Endothelial cell of umbilical vein (primary cell): ENCODE measurements at regions not wholly inside any gene's neighbourhood (a gene's known extent, or its start where the extent isn't known, plus 50 kb on each side); places are given as distances from the start of the nearest gene placed in this dataset.

Experiments
- BruUV-seq: library from RNA; stranded (reverse); fragments of 400-500 nt; replicated peaks from 2 replicates; lab custom pipeline; 2021; lab: Mats Ljungman, UMichigan
- CTCF ChIA-PET: fragments of 300-600, 350-600 bp; sonication (Branson Sonifier 250); formaldehyde crosslinking; loops from one replicate; lab custom pipeline; 2021; ENCODE audit warnings: antibody characterized with exemption, inconsistent platforms; lab: Charles Lee
- POLR2A ChIA-PET: fragments of 300-600, 350-600 bp; sonication (Branson Sonifier 250); formaldehyde crosslinking; loops from one replicate; lab custom pipeline; 2021; ENCODE audit warnings: antibody characterized with exemption, inconsistent platforms; lab: Charles Lee
- DNase-seq: peaks from one replicate; pipeline ENCODE4 v3.0.0-alpha.2; 2011; ENCODE audit warnings: low read depth, low spot score
- FAIRE-seq: peaks from 2 replicates; lab custom pipeline; 2011; peaks lifted over from hg19 to GRCh38; lab: Jason Lieb, UNC
- H2AFZ ChIP-seq: 2 replicates; pipeline ENCODE4 v1.6.0; 2012; ENCODE audit warnings: low read depth, low read length, control low read depth, inconsistent platforms
- H3K27ac ChIP-seq: 2 replicates; pipeline ENCODE4 v1.5.1; 2011; ENCODE audit warnings: low read depth, mild to moderate bottlenecking, control low read depth, low read length, moderate library complexity; ENCODE audit not compliant: insufficient read depth
- H3K27me3 ChIP-seq, 2 experiments: 2 replicates each; pipeline versions ENCODE4 v1.6.0 to v1.6.1; 2011; ENCODE audit warnings: low read length in 2 of 2, mixed read lengths in 1 of 2; ENCODE audit not compliant: control insufficient read depth in 2 of 2, insufficient read depth in 2 of 2
- H3K36me3 ChIP-seq, 2 experiments: 2 replicates in 1 of 2; 3 replicates in 1 of 2; pipeline ENCODE4 v1.5.1; 2011; ENCODE audit warnings: low read length in 2 of 2, mild to moderate bottlenecking in 1 of 2, moderate library complexity in 1 of 2; ENCODE audit not compliant: control insufficient read depth in 2 of 2, insufficient read depth in 2 of 2; ENCODE audit errors: extremely low read depth in 1 of 2
- H3K4me1 ChIP-seq: 3 replicates; pipeline ENCODE4 v1.5.1; 2011; ENCODE audit warnings: mild to moderate bottlenecking, low read length; ENCODE audit not compliant: control insufficient read depth, insufficient read depth; ENCODE audit errors: extremely low read depth
- H3K4me2 ChIP-seq: 2 replicates; pipeline ENCODE4 v1.6.1; 2011; ENCODE audit warnings: low read length, control low read depth, mixed read lengths; ENCODE audit not compliant: insufficient read depth
- H3K4me3 ChIP-seq, 3 experiments: fragments of 200-600 bp in 1 of 3; sonication (generic), shearing (Covaris generic) in 1 of 3; replicated peaks in 1 of 3; 2 replicates each; pipeline ENCODE4 v1.5.1; 2011 to 2016; ENCODE audit warnings: control low read depth in 3 of 3, low read length in 3 of 3, mild to moderate bottlenecking in 2 of 3, inconsistent platforms in 1 of 3, low read depth in 1 of 3, moderate library complexity in 1 of 3; ENCODE audit not compliant: insufficient read depth in 1 of 3
- H3K79me2 ChIP-seq: 2 replicates; pipeline ENCODE4 v1.6.0; 2012; ENCODE audit warnings: low read length, inconsistent platforms; ENCODE audit not compliant: control insufficient read depth, insufficient read depth
- H3K9ac ChIP-seq: replicated peaks from 2 replicates; pipeline ENCODE3; 2011; ENCODE audit warnings: low read length, control low read depth; ENCODE audit not compliant: insufficient read depth; ENCODE audit errors: extremely low read depth
- H3K9me1 ChIP-seq: replicated peaks from 3 replicates; pipeline ENCODE4 v1.6.0; 2011; ENCODE audit warnings: mild to moderate bottlenecking, low read length; ENCODE audit not compliant: control insufficient read depth, insufficient read depth; ENCODE audit errors: extremely low read depth
- H3K9me3 ChIP-seq: replicated peaks from 2 replicates; pipeline ENCODE4 v1.5.1; 2012; ENCODE audit warnings: low read length, inconsistent platforms; ENCODE audit not compliant: control insufficient read depth, insufficient read depth
- H4K20me1 ChIP-seq: replicated peaks from 2 replicates; pipeline ENCODE3; 2011; ENCODE audit warnings: mild to moderate bottlenecking, low read length; ENCODE audit not compliant: control insufficient read depth, insufficient read depth; ENCODE audit errors: extremely low read depth
- CTCF ChIP-seq, 2 donors: IDR thresholded peaks; 1 replicate in 1 of 2; 2 replicates in 1 of 2; pipeline ENCODE4 v1.5.1; 2011; ENCODE audit warnings: low read length in 2 of 2, mild to moderate bottlenecking in 2 of 2, moderate library complexity in 2 of 2, control low read depth in 1 of 2, inconsistent platforms in 1 of 2, low read depth in 1 of 2; ENCODE audit not compliant: insufficient read depth in 1 of 2; ENCODE audit errors: extremely low read depth in 1 of 2
- EZH2 ChIP-seq: IDR thresholded peaks from 2 replicates; pipeline ENCODE4 v1.6.1; 2012; ENCODE audit warnings: borderline replicate concordance, low read depth, mild to moderate bottlenecking, moderate library complexity, low read length, inconsistent platforms; ENCODE audit not compliant: severe bottlenecking
- FOS ChIP-seq: IDR thresholded peaks from 2 replicates; pipeline ENCODE4 v1.6.1; 2011; ENCODE audit warnings: mild to moderate bottlenecking, low read length, moderate library complexity, borderline replicate concordance; ENCODE audit not compliant: insufficient read depth
- GATA2 ChIP-seq: IDR thresholded peaks from 2 replicates; pipeline ENCODE4 v1.7.0; 2011; ENCODE audit warnings: low read depth, mild to moderate bottlenecking, moderate library complexity, mixed read lengths, low read length; ENCODE audit not compliant: insufficient read length, insufficient read depth
- JUN ChIP-seq: IDR thresholded peaks from 2 replicates; pipeline ENCODE4 v1.6.1; 2011; ENCODE audit warnings: borderline replicate concordance, low read depth; ENCODE audit not compliant: insufficient read length, insufficient read depth
- MYC ChIP-seq: IDR thresholded peaks from one replicate; pipeline ENCODE4 v1.6.1; 2011; ENCODE audit warnings: mild to moderate bottlenecking, low read depth, low read length
- POLR2A ChIP-seq: IDR thresholded peaks from 2 replicates; pipeline ENCODE4 v1.6.1; 2012; ENCODE audit warnings: low read depth, mild to moderate bottlenecking, control low read depth, low read length
- POLR2AphosphoS5 ChIP-seq: IDR thresholded peaks from 2 replicates; pipeline ENCODE4 v1.6.1; 2012; ENCODE audit warnings: low read depth, mild to moderate bottlenecking, control low read depth, low read length, moderate library complexity; ENCODE audit not compliant: insufficient read depth
- dilution Hi-C: fragments of 300-500 bp; cut with MboI; formaldehyde crosslinking; loops from one replicate; pipeline ENCODE4 v1.15.0; 2019; ENCODE audit warnings: low sequenced_read_pairs; ENCODE audit not compliant: extremely low pct_ligation_motif_present
- intact Hi-C: fragments of 100-400 bp; cut with micrococcal nuclease; formaldehyde crosslinking; loops from one replicate; pipeline ENCODE4 v1.10.0; 2022
- TF ChIP-seq, protein P1 (sequence below): IDR thresholded peaks from 2 replicates; pipeline ENCODE4 v1.6.1; 2011; ENCODE audit not compliant: insufficient read depth, insufficient read length

GRCh38 chr3:20324664-20325478, 138.9 kb upstream of the SGO1 start:
- H3K9me1 ChIP-seq = no peaks in the 10 kb centered on the region
- H3K4me1 ChIP-seq = no peaks in the 10 kb centered on the region
- no peak overlapping the region for H3K27ac ChIP-seq
- peaks cover 0 to 2% of the 10 kb centered on the region in 2 experiments for H3K27me3 ChIP-seq
- no peak overlapping the region for H3K4me2 ChIP-seq
- no peaks in the 10 kb centered on the region for H3K9me3 ChIP-seq
- no peaks in the 10 kb centered on the region for H3K79me2 ChIP-seq
- no peak overlapping the region for H3K4me3 ChIP-seq
- H3K9ac ChIP-seq = no peak overlapping the region
- ChIA-PET CTCF (no interaction called here), POLR2A (no interaction called here)
- dilution Hi-C loops (no loop called here), intact Hi-C loops (no loop called here)
- H4K20me1 ChIP-seq = no peaks in the 10 kb centered on the region
- TF ChIP-seq FOS = no peak
- no peak for TF ChIP-seq MYC
- no peak for TF ChIP-seq JUN
- no peak for TF ChIP-seq GATA2
- TF ChIP-seq CTCF (IDR thresholded peaks at IDR 0.05; ENCODE audit: extremely low read depth in 1 of 2, insufficient read depth in 1 of 2, low read depth in 1 of 2, low read length in 2 of 2) = no peak
- TF ChIP-seq POLR2A = no peak
- no peak for TF ChIP-seq POLR2AphosphoS5
- TF ChIP-seq, protein P1, sequence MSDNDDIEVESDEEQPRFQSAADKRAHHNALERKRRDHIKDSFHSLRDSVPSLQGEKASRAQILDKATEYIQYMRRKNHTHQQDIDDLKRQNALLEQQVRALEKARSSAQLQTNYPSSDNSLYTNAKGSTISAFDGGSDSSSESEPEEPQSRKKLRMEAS = no peak
- TF ChIP-seq EZH2 = no peak
- DNase-seq (no peak), FAIRE-seq (no peak)
- no TSS peak for BruUV-seq
- H3K36me3 ChIP-seq = no peaks in the 10 kb centered on the region
- no peak overlapping the region for H2AFZ ChIP-seq
